Astrocyte of the spinal cord (primary cell): ENCODE measurements at regions not wholly inside any gene's neighbourhood (a gene's known extent, or its start where the extent isn't known, plus 50 kb on each side); places are given as distances from the start of the nearest gene placed in this dataset.
A peak's percentile ranks its signal among the peaks of the same experiment; 100 is the strongest.

Experiments used
- DNase-seq: peaks from one replicate; pipeline ENCODE4 v3.0.0; 2011; ENCODE audit warnings: low read depth, low spot score
- H3K4me3 ChIP-seq: 2 replicates; pipeline ENCODE4 v1.5.1; 2011; ENCODE audit warnings: low read depth, mild to moderate bottlenecking, low read length, moderate library complexity
- CTCF ChIP-seq: IDR thresholded peaks from 2 replicates; pipeline ENCODE4 v1.5.1; 2012; ENCODE audit warnings: low read depth, mild to moderate bottlenecking, low read length, inconsistent platforms
- in situ Hi-C: cut with HindIII; loops from 2 replicates; pipeline ENCODE4 v1.10.0; 2017; ENCODE audit warnings: low sequenced_read_pairs

GRCh38 chrX:10050481-10050880 lies 83.3 kb downstream of the CLDN34 start:
- peak; percentile 35 for DNase-seq
- no peak overlapping the region for H3K4me3 ChIP-seq
- no peak for TF ChIP-seq CTCF
- in situ Hi-C loops, result no loop called here

- in situ Hi-C loops, result no loop called here
- no peak for TF ChIP-seq CTCF
- no peak overlapping the region for H3K4me3 ChIP-seq
- no peak for DNase-seq
These were observed 84.8 kb downstream of the CLDN34 start for GRCh38 chrX:10051866-10052480.

- in situ Hi-C loops, result no loop called here
- no peak for TF ChIP-seq CTCF
- no peak overlapping the region for H3K4me3 ChIP-seq
- DNase-seq, result no peak
These were observed 85.9 kb downstream of the CLDN34 start for GRCh38 chrX:10052906-10053625.

- no peak for TF ChIP-seq CTCF
These were observed 87.2 kb downstream of the CLDN34 start for GRCh38 chrX:10054396-10054795.

GRCh38 chrX:10055430-10055829 lies 88.3 kb downstream of the CLDN34 start:
- in situ Hi-C loops, result no loop called here
- TF ChIP-seq CTCF, result no peak
- DNase-seq, result no peak
- no peak overlapping the region for H3K4me3 ChIP-seq

More at GRCh38 chrX:10054396-10054795, 87.2 kb downstream of the CLDN34 start:
- no peak for DNase-seq
- in situ Hi-C loops, result no loop called here
- no peak overlapping the region for H3K4me3 ChIP-seq

- no peak overlapping the region for H3K4me3 ChIP-seq
- no peak for DNase-seq
- no peak for TF ChIP-seq CTCF
- in situ Hi-C loops, result no loop called here
These were observed 94.4 kb upstream of the CLCN4 start for GRCh38 chrX:10062352-10062751.
